ENCODE measurements at regions not wholly inside any gene's neighbourhood (a gene's known extent, or its start where the extent isn't known, plus 50 kb on each side); places are given as distances from the start of the nearest gene placed in this dataset.

- CTCF ChIA-PET = no interaction called here
- dilution Hi-C loops (cut with MboI; ENCODE audit: extremely low pct_ligation_motif_present, low sequenced_read_pairs) = no loop called here
- no peak for FAIRE-seq
- H3K79me2 ChIP-seq (ENCODE audit: control insufficient read depth, insufficient read depth, low read length) = no peaks in the 10 kb centered on the region
- H3K4me3 ChIP-seq (replicated peaks in 1 of 3; ENCODE audit: insufficient read depth in 1 of 3, low read depth in 1 of 3, low read length in 3 of 3) = no peak overlapping the region
- no peaks in the 10 kb centered on the region for H3K4me1 ChIP-seq (ENCODE audit: control insufficient read depth, extremely low read depth, insufficient read depth, low read length)
- H2AFZ ChIP-seq (ENCODE audit: low read depth, low read length) = no peak overlapping the region
- POLR2A ChIA-PET = no interaction called here
- BruUV-seq (replicated peaks) = no TSS peak
- DNase-seq (ENCODE audit: low read depth, low spot score) = no peak
- no peaks in the 10 kb centered on the region for H3K9me3 ChIP-seq (replicated peaks; ENCODE audit: control insufficient read depth, insufficient read depth, low read length)
- intact Hi-C loops (cut with micrococcal nuclease) = no loop called here
- H3K27ac ChIP-seq (ENCODE audit: insufficient read depth, low read depth, low read length) = no peak overlapping the region
- no peak overlapping the region for H3K4me2 ChIP-seq (ENCODE audit: insufficient read depth, low read length)
- no peaks in the 10 kb centered on the region for H4K20me1 ChIP-seq (replicated peaks; ENCODE audit: control insufficient read depth, extremely low read depth, insufficient read depth, low read length)
- TF ChIP-seq FOS (IDR thresholded peaks at IDR 0.05; ENCODE audit: borderline replicate concordance, insufficient read depth, low read length) = no peak
- no peak for TF ChIP-seq POLR2A (IDR thresholded peaks at IDR 0.05; ENCODE audit: low read depth, low read length)
- no peak for TF ChIP-seq GATA2 (IDR thresholded peaks at IDR 0.05; ENCODE audit: insufficient read depth, insufficient read length, low read depth, low read length)
- TF ChIP-seq MYC (IDR thresholded peaks at IDR 0.05; ENCODE audit: low read depth, low read length) = no peak
- no peak for TF ChIP-seq POLR2AphosphoS5 (IDR thresholded peaks at IDR 0.05; ENCODE audit: insufficient read depth, low read depth, low read length)
- no peak for TF ChIP-seq CTCF (IDR thresholded peaks at IDR 0.05; ENCODE audit: extremely low read depth in 1 of 2, insufficient read depth in 1 of 2, low read depth in 1 of 2, low read length in 2 of 2)
- TF ChIP-seq EZH2 (IDR thresholded peaks at IDR 0.05; ENCODE audit: borderline replicate concordance, low read depth, low read length, severe bottlenecking) = no peak
- no peak for TF ChIP-seq MAX (IDR thresholded peaks at IDR 0.05; ENCODE audit: insufficient read depth, insufficient read length)
- H3K9me1 ChIP-seq (replicated peaks; ENCODE audit: control insufficient read depth, extremely low read depth, insufficient read depth, low read length) = no peaks in the 10 kb centered on the region
- H3K36me3 ChIP-seq (ENCODE audit: control insufficient read depth in 2 of 2, extremely low read depth in 1 of 2, insufficient read depth in 2 of 2, low read length in 2 of 2) = no peaks in the 10 kb centered on the region
- no peak overlapping the region for H3K9ac ChIP-seq (replicated peaks; ENCODE audit: extremely low read depth, insufficient read depth, low read length)
- H3K27me3 ChIP-seq (ENCODE audit: control insufficient read depth in 2 of 2, insufficient read depth in 2 of 2, low read length in 2 of 2) = no peaks in the 10 kb centered on the region
Measured at GRCh38 chrX:19285857-19286256, 57.9 kb upstream of the PDHA1 start.
